Left kidney (tissue), 1 donor: ENCODE measurements at regions not wholly inside any gene's neighbourhood (a gene's known extent, or its start where the extent isn't known, plus 50 kb on each side); places are given as distances from the start of the nearest gene placed in this dataset.

Experiments used
- DNase-seq: peaks from one replicate; pipeline ENCODE4 v3.0.0-alpha.2; 2013

GRCh38 chr12:5230156-5230555 lies 186.5 kb downstream of the KCNA5 start:
- DNase-seq: no peak

- no peak for DNase-seq
These were observed 187.2 kb downstream of the KCNA5 start for GRCh38 chr12:5230861-5231260.

- no peak for DNase-seq
These were observed 188.6 kb downstream of the KCNA5 start for GRCh38 chr12:5232291-5232690.

GRCh38 chr12:5232826-5233500 lies 189.3 kb downstream of the KCNA5 start:
- DNase-seq: no peak

GRCh38 chr12:5236022-5236640 lies 192.5 kb downstream of the KCNA5 start:
- DNase-seq: peak; percentile 15

GRCh38 chr12:5242440-5242839 lies 189.5 kb upstream of the NTF3 start:
- DNase-seq: no peak

GRCh38 chr12:5243014-5243413 lies 188.9 kb upstream of the NTF3 start:
- no peak for DNase-seq

GRCh38 chr12:5244513-5244972 lies 187.4 kb upstream of the NTF3 start:
- DNase-seq: no peak

GRCh38 chr12:5246196-5246595 lies 185.7 kb upstream of the NTF3 start:
- DNase-seq: no peak

- no peak for DNase-seq
These were observed 184.8 kb upstream of the NTF3 start for GRCh38 chr12:5247144-5247543.

GRCh38 chr12:5248230-5248629 lies 183.7 kb upstream of the NTF3 start:
- no peak for DNase-seq

GRCh38 chr12:5248999-5249526 lies 182.8 kb upstream of the NTF3 start:
- no peak for DNase-seq

GRCh38 chr12:5251092-5251491 lies 180.8 kb upstream of the NTF3 start:
- DNase-seq: no peak

GRCh38 chr12:5251786-5252185 lies 180.1 kb upstream of the NTF3 start:
- no peak for DNase-seq

- no peak for DNase-seq
These were observed 177.2 kb upstream of the NTF3 start for GRCh38 chr12:5254703-5255102.

GRCh38 chr12:5257763-5258495 lies 174.0 kb upstream of the NTF3 start:
- DNase-seq: no peak

- no peak for DNase-seq
These were observed 173.4 kb upstream of the NTF3 start for GRCh38 chr12:5258498-5258897.

GRCh38 chr12:5258926-5259325 lies 173.0 kb upstream of the NTF3 start:
- no peak for DNase-seq

- DNase-seq: no peak
These were observed 172.4 kb upstream of the NTF3 start for GRCh38 chr12:5259523-5259922.

- DNase-seq: no peak
These were observed 171.8 kb upstream of the NTF3 start for GRCh38 chr12:5260086-5260485.

GRCh38 chr12:5260591-5261086 lies 171.3 kb upstream of the NTF3 start:
- no peak for DNase-seq

GRCh38 chr12:5262450-5262849 lies 169.5 kb upstream of the NTF3 start:
- DNase-seq: no peak

- no peak for DNase-seq
These were observed 169.0 kb upstream of the NTF3 start for GRCh38 chr12:5262885-5263284.
